HG03135 (cell line): ENCODE measurements at regions not wholly inside any gene's neighbourhood (a gene's known extent, or its start where the extent isn't known, plus 50 kb on each side); places are given as distances from the start of the nearest gene placed in this dataset.

Experiments
- ATAC-seq: cut with Tn5 transposase; IDR thresholded peaks from one replicate; pipeline ENCODE4 v1.9.1; 2021; ENCODE audit warnings: mild to moderate bottlenecking, moderate library complexity; ENCODE audit not compliant: unreplicated experiment

GRCh38 chr6:45742591-45742990 is 273.1 kb downstream of the CLIC5 start:
- no peak for ATAC-seq

- ATAC-seq = peak; percentile 49
Observed at GRCh38 chr6:45741437-45742171, 274.1 kb downstream of the CLIC5 start.

GRCh38 chr6:45739058-45739457 is 276.6 kb downstream of the CLIC5 start:
- no peak for ATAC-seq

- no peak for ATAC-seq
Observed at GRCh38 chr6:45738057-45738455, 277.6 kb downstream of the CLIC5 start.

GRCh38 chr6:45737331-45738056 is 278.2 kb downstream of the CLIC5 start:
- ATAC-seq = peak; percentile 76

GRCh38 chr6:45736134-45736533 is 279.5 kb downstream of the CLIC5 start:
- ATAC-seq = no peak

- no peak for ATAC-seq
Observed at GRCh38 chr6:45732731-45733130, 282.9 kb downstream of the CLIC5 start.

GRCh38 chr6:45730232-45730631 is 285.4 kb downstream of the CLIC5 start:
- ATAC-seq = no peak

- no peak for ATAC-seq
Observed at GRCh38 chr6:45728674-45729073, 287.0 kb downstream of the CLIC5 start.

GRCh38 chr6:45727819-45728449 is 287.7 kb downstream of the CLIC5 start:
- ATAC-seq = no peak

- ATAC-seq = no peak
Observed at GRCh38 chr6:45727228-45727627, 288.4 kb downstream of the CLIC5 start.

- ATAC-seq = no peak
Observed at GRCh38 chr6:45726444-45726843, 289.2 kb downstream of the CLIC5 start.

GRCh38 chr6:45724511-45724910 is 291.1 kb downstream of the CLIC5 start:
- no peak for ATAC-seq

- no peak for ATAC-seq
Observed at GRCh38 chr6:45724027-45724426, 291.6 kb downstream of the CLIC5 start.

- no peak for ATAC-seq
Observed at GRCh38 chr6:45722876-45723275, 292.8 kb downstream of the CLIC5 start.

GRCh38 chr6:45721665-45722064 is 294.0 kb downstream of the CLIC5 start:
- no peak for ATAC-seq

GRCh38 chr6:45718871-45719270 is 296.8 kb downstream of the CLIC5 start:
- ATAC-seq = no peak

- ATAC-seq = no peak
Observed at GRCh38 chr6:45718131-45718530, 297.5 kb downstream of the CLIC5 start.

- ATAC-seq = no peak
Observed at GRCh38 chr6:45717715-45718114, 297.9 kb downstream of the CLIC5 start.

GRCh38 chr6:45717027-45717426 is 298.6 kb downstream of the CLIC5 start:
- no peak for ATAC-seq

- ATAC-seq = no peak
Observed at GRCh38 chr6:45715508-45715803, 300.2 kb downstream of the CLIC5 start.
